K562 (cell line): ENCODE measurements at regions not wholly inside any gene's neighbourhood (a gene's known extent, or its start where the extent isn't known, plus 50 kb on each side); places are given as distances from the start of the nearest gene placed in this dataset.

Experiments
- ATF7 ChIP-seq: fragments of 450-650 bp; IDR thresholded peaks from 2 replicates; pipeline ENCODE4 v1.7.1; 2014; ENCODE audit warnings: mild to moderate bottlenecking, moderate library complexity
- CBX1 ChIP-seq: sonication (generic); IDR thresholded peaks from 2 replicates; pipeline ENCODE4 v1.6.1; 2016; ENCODE audit warnings: antibody characterized with exemption, low read depth, mild to moderate bottlenecking
- CCAR2 ChIP-seq: fragments of 200-400 bp; formaldehyde crosslinking; IDR thresholded peaks from 2 replicates; pipeline ENCODE4 v1.6.1; 2017; ENCODE audit warnings: mild to moderate bottlenecking, low read depth, low read length
- CEBPB ChIP-seq: fragments of 450-650 bp; IDR thresholded peaks from 2 replicates; pipeline ENCODE4 v1.6.1; 2016; ENCODE audit warnings: missing genetic modification characterization, missing compliant biosample characterization
- ETS2 ChIP-seq: IDR thresholded peaks from 2 replicates; pipeline ENCODE4 v1.6.1; 2016; ENCODE audit warnings: borderline replicate concordance, missing genetic modification characterization, mild to moderate bottlenecking, moderate library complexity, missing compliant biosample characterization; ENCODE audit not compliant: poor library complexity, severe bottlenecking
- KDM5B ChIP-seq: fragments of 200-600 bp; sonication (generic); IDR thresholded peaks from 2 replicates; pipeline ENCODE4 v1.6.1; 2012; ENCODE audit warnings: low read depth, mild to moderate bottlenecking, moderate library complexity, low read length, control low read depth, inconsistent platforms; ENCODE audit not compliant: insufficient replicate concordance
- PCBP2 ChIP-seq: fragments of 200-400 bp; formaldehyde crosslinking; IDR thresholded peaks from 2 replicates; pipeline ENCODE4 v1.6.1; 2018; ENCODE audit warnings: low read length, low read depth, mild to moderate bottlenecking, moderate library complexity; ENCODE audit not compliant: poor library complexity, severe bottlenecking
- PHB ChIP-seq: fragments of 250-450 bp; sonication (Bioruptor Pico); IDR thresholded peaks from 2 replicates; pipeline ENCODE4 v1.5.0; 2021
- PTRF ChIP-seq: fragments of 450-650 bp; IDR thresholded peaks from 2 replicates; pipeline ENCODE4 v1.6.1; 2016; ENCODE audit warnings: mild to moderate bottlenecking, missing genetic modification characterization, missing compliant biosample characterization
- TBP ChIP-seq: optimal IDR thresholded peaks from 2 replicates; pipeline ENCODE3; 2011; ENCODE audit warnings: low read depth, low read length, improper control_type of control experiment
- TF ChIP-seq, protein P1 (sequence below): sonication (generic); formaldehyde crosslinking; IDR thresholded peaks from 2 replicates; pipeline ENCODE4 v1.8.0; 2022; ENCODE audit warnings: mild to moderate bottlenecking, missing genetic modification reagents
- TF ChIP-seq, protein P2 (sequence below): sonication (generic); formaldehyde crosslinking; IDR thresholded peaks from 2 replicates; pipeline ENCODE4 v1.9.0; 2022; ENCODE audit warnings: mild to moderate bottlenecking, missing genetic modification reagents
- TF ChIP-seq, protein P3 (sequence below): fragments of 250-450 bp; sonication (Bioruptor Pico); IDR thresholded peaks from 2 replicates; pipeline ENCODE4 v1.5.0; 2022; ENCODE audit warnings: mild to moderate bottlenecking
- TF ChIP-seq, protein P4 (sequence below): fragments of 250-450 bp; sonication (Bioruptor Pico); IDR thresholded peaks from 2 replicates; pipeline ENCODE4 v1.4.0; 2020; ENCODE audit warnings: mild to moderate bottlenecking, moderate library complexity
- TF ChIP-seq, protein P5 (sequence below): fragments of 250-450 bp; sonication (Bioruptor Pico); IDR thresholded peaks from 2 replicates; pipeline ENCODE4 v1.4.0; 2020

DNA sequence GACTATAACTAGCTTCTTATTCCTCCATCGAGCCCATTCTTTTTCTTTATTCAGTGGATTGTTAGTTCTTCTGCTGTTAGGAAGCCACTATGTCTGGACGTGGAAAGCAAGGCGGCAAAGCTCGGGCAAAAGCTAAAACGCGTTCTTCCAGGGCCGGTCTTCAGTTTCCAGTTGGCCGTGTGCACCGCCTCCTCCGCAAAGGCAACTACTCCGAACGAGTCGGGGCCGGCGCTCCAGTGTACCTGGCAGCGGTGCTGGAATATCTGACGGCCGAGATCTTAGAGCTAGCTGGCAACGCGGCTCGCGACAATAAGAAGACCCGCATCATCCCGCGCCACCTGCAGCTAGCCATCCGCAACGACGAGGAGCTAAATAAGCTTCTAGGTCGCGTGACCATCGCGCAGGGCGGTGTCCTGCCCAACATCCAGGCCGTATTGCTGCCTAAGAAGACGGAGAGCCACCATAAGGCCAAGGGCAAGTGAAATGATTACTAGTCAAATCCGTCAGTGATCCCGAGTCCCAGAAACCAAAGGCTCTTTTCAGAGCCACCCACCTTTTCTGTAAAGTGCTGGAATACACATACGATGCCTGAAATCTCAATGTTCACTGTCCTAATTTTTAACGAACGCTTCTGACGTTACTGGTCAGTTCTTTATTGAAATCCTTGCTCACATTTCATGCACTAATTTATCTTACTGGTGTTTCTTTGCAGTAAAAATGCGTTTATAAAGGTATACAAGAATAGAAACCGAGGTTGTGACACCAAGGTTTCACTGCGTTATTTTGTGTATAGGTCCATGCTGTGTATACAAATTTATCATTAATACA lies 129.9 kb downstream of the HFE start (continued):
- TF ChIP-seq, protein P1, sequence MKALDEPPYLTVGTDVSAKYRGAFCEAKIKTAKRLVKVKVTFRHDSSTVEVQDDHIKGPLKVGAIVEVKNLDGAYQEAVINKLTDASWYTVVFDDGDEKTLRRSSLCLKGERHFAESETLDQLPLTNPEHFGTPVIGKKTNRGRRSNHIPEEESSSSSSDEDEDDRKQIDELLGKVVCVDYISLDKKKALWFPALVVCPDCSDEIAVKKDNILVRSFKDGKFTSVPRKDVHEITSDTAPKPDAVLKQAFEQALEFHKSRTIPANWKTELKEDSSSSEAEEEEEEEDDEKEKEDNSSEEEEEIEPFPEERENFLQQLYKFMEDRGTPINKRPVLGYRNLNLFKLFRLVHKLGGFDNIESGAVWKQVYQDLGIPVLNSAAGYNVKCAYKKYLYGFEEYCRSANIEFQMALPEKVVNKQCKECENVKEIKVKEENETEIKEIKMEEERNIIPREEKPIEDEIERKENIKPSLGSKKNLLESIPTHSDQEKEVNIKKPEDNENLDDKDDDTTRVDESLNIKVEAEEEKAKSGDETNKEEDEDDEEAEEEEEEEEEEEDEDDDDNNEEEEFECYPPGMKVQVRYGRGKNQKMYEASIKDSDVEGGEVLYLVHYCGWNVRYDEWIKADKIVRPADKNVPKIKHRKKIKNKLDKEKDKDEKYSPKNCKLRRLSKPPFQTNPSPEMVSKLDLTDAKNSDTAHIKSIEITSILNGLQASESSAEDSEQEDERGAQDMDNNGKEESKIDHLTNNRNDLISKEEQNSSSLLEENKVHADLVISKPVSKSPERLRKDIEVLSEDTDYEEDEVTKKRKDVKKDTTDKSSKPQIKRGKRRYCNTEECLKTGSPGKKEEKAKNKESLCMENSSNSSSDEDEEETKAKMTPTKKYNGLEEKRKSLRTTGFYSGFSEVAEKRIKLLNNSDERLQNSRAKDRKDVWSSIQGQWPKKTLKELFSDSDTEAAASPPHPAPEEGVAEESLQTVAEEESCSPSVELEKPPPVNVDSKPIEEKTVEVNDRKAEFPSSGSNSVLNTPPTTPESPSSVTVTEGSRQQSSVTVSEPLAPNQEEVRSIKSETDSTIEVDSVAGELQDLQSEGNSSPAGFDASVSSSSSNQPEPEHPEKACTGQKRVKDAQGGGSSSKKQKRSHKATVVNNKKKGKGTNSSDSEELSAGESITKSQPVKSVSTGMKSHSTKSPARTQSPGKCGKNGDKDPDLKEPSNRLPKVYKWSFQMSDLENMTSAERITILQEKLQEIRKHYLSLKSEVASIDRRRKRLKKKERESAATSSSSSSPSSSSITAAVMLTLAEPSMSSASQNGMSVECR, result peak; percentile 87
- TF ChIP-seq KDM5B, result peak; percentile 77
- TF ChIP-seq PTRF (tag), result no peak
- TF ChIP-seq CEBPB, result peak; percentile 72
- TF ChIP-seq, protein P2, sequence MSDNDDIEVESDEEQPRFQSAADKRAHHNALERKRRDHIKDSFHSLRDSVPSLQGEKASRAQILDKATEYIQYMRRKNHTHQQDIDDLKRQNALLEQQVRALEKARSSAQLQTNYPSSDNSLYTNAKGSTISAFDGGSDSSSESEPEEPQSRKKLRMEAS (CRISPR knock-in tag), result peak; percentile 74
- no peak; the same call in 1 of the 2 replicates for TF ChIP-seq PHB
- peak; percentile 94 for TF ChIP-seq CBX1
- peak; percentile 71 for TF ChIP-seq ATF7
- TF ChIP-seq, protein P3, sequence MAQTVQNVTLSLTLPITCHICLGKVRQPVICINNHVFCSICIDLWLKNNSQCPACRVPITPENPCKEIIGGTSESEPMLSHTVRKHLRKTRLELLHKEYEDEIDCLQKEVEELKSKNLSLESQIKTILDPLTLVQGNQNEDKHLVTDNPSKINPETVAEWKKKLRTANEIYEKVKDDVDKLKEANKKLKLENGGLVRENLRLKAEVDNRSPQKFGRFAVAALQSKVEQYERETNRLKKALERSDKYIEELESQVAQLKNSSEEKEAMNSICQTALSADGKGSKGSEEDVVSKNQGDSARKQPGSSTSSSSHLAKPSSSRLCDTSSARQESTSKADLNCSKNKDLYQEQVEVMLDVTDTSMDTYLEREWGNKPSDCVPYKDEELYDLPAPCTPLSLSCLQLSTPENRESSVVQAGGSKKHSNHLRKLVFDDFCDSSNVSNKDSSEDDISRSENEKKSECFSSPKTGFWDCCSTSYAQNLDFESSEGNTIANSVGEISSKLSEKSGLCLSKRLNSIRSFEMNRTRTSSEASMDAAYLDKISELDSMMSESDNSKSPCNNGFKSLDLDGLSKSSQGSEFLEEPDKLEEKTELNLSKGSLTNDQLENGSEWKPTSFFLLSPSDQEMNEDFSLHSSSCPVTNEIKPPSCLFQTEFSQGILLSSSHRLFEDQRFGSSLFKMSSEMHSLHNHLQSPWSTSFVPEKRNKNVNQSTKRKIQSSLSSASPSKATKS (CRISPR knock-in tag), result no peak
- no peak for TF ChIP-seq ETS2 (tag)
- no peak for TF ChIP-seq PCBP2
- TF ChIP-seq, protein P4, sequence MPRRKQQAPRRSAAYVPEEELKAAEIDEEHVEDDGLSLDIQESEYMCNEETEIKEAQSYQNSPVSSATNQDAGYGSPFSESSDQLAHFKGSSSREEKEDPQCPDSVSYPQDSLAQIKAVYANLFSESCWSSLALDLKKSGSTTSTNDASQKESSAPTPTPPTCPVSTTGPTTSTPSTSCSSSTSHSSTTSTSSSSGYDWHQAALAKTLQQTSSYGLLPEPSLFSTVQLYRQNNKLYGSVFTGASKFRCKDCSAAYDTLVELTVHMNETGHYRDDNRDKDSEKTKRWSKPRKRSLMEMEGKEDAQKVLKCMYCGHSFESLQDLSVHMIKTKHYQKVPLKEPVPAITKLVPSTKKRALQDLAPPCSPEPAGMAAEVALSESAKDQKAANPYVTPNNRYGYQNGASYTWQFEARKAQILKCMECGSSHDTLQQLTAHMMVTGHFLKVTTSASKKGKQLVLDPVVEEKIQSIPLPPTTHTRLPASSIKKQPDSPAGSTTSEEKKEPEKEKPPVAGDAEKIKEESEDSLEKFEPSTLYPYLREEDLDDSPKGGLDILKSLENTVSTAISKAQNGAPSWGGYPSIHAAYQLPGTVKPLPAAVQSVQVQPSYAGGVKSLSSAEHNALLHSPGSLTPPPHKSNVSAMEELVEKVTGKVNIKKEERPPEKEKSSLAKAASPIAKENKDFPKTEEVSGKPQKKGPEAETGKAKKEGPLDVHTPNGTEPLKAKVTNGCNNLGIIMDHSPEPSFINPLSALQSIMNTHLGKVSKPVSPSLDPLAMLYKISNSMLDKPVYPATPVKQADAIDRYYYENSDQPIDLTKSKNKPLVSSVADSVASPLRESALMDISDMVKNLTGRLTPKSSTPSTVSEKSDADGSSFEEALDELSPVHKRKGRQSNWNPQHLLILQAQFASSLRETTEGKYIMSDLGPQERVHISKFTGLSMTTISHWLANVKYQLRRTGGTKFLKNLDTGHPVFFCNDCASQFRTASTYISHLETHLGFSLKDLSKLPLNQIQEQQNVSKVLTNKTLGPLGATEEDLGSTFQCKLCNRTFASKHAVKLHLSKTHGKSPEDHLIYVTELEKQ (CRISPR knock-in tag), result no peak
- TF ChIP-seq CCAR2, result no peak
- no peak for TF ChIP-seq TBP
- TF ChIP-seq, protein P5, sequence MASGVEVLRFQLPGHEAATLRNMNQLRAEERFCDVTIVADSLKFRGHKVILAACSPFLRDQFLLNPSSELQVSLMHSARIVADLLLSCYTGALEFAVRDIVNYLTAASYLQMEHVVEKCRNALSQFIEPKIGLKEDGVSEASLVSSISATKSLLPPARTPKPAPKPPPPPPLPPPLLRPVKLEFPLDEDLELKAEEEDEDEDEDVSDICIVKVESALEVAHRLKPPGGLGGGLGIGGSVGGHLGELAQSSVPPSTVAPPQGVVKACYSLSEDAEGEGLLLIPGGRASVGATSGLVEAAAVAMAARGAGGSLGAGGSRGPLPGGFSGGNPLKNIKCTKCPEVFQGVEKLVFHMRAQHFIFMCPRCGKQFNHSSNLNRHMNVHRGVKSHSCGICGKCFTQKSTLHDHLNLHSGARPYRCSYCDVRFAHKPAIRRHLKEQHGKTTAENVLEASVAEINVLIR (CRISPR knock-in tag), result peak; percentile 11; the same call in 1 of the 2 replicates
